ENCODE measurements at regions not wholly inside any gene's neighbourhood (a gene's known extent, or its start where the extent isn't known, plus 50 kb on each side); places are given as distances from the start of the nearest gene placed in this dataset.

GRCh38 chr6:106906232-106906631 is 68.3 kb downstream of the CD24 start:
- no peak for TF ChIP-seq CTCF (IDR thresholded peaks at IDR 0.05; ENCODE audit: low read depth, low read length)
- TF ChIP-seq EZH2phosphoT487 (IDR thresholded peaks at IDR 0.05; ENCODE audit: low read depth) = no peak
